ENCODE measurements at regions not wholly inside any gene's neighbourhood (a gene's known extent, or its start where the extent isn't known, plus 50 kb on each side); places are given as distances from the start of the nearest gene placed in this dataset.
"Not testable (repeated sequence)": the region's sequence is repeated elsewhere in the genome, so short reads cannot be mapped to it uniquely, and the experiment has no call there.

- H3K79me1 ChIP-seq (replicated peaks; ENCODE audit: low read length, poor library complexity, severe bottlenecking) = no peaks in the 10 kb centered on the region
- H3K27ac ChIP-seq (ENCODE audit: low read length, poor library complexity, severe bottlenecking) = no peak overlapping the region
- H3K4me3 ChIP-seq (ENCODE audit: insufficient read depth in 1 of 2, low read depth in 1 of 2, low read length in 2 of 2) = no peak overlapping the region
- no peak overlapping the region for H3K18ac ChIP-seq (ENCODE audit: low read depth in 1 of 2, low read length in 2 of 2)
- no peak overlapping the region for H3K23ac ChIP-seq (ENCODE audit: low read length in 2 of 2)
- no peak overlapping the region for H3K4me2 ChIP-seq (ENCODE audit: low read length, poor library complexity, severe bottlenecking)
- no peak overlapping the region for H2BK5ac ChIP-seq (ENCODE audit: low read depth, low read length, poor library complexity, severe bottlenecking)
- peaks cover 0 to 4% of the 10 kb centered on the region in 2 experiments for H3K27me3 ChIP-seq (ENCODE audit: control insufficient read depth in 1 of 2, insufficient read depth in 1 of 2, low read length in 2 of 2)
- H3K4ac ChIP-seq (ENCODE audit: low read depth in 1 of 2, low read length in 2 of 2) = peak overlapping the region in 1 of 2 experiments; percentile 56
- no peak overlapping the region for H3K14ac ChIP-seq (ENCODE audit: low read length in 2 of 2)
- H2BK15ac ChIP-seq (ENCODE audit: low read depth, poor library complexity, severe bottlenecking) = no peak overlapping the region
- no peaks in the 10 kb centered on the region for H3K36me3 ChIP-seq (ENCODE audit: control insufficient read depth in 1 of 2, insufficient read depth in 2 of 2, low read depth in 1 of 2, low read length in 2 of 2)
- H4K8ac ChIP-seq (ENCODE audit: low read length) = no peak overlapping the region
- H3K4me1 ChIP-seq (ENCODE audit: control insufficient read depth, insufficient read depth, low read depth, low read length) = peaks cover 6% of the 10 kb centered on the region
- peak overlapping the region in 1 of 2 experiments; percentile 49 for H2BK12ac ChIP-seq (ENCODE audit: low read length in 2 of 2)
- no CpG with 5 or more reads among the region's 1 CpG for WGBS
- H2AFZ ChIP-seq (ENCODE audit: low read depth, low read length) = no peak overlapping the region
- H4K91ac ChIP-seq (ENCODE audit: low read length) = no peak overlapping the region
- H2BK120ac ChIP-seq (ENCODE audit: low read depth, low read length) = no peak overlapping the region
- peaks cover 3% of the 10 kb centered on the region for H3K9me3 ChIP-seq (ENCODE audit: control insufficient read depth, low read length)
- no peak for DNase-seq
- H3K9ac ChIP-seq (ENCODE audit: low read length) = no peak overlapping the region
- no peak overlapping the region for H2AK5ac ChIP-seq (ENCODE audit: low read length, severe bottlenecking)
Measured at GRCh38 chr20:6662309-6662708, 105.2 kb upstream of the BMP2 start.

- Histone ChIP-seq H3K4me1 (ENCODE audit: control insufficient read depth, insufficient read depth, low read depth, low read length) (peaks cover 5% of the 10 kb centered on the region), H3K4ac (ENCODE audit: low read depth in 1 of 2, low read length in 2 of 2) (peak overlapping the region in 1 of 2 experiments; percentile 67), H2AK5ac (ENCODE audit: low read length, severe bottlenecking) (no peak overlapping the region), H2BK5ac (ENCODE audit: low read depth, low read length, poor library complexity, severe bottlenecking) (no peak overlapping the region), H4K8ac (ENCODE audit: low read length) (peak overlapping the region; percentile 43), H3K9me3 (ENCODE audit: control insufficient read depth, low read length) (peaks cover 3% of the 10 kb centered on the region), H3K27ac (ENCODE audit: low read length, poor library complexity, severe bottlenecking) (no peak overlapping the region), H2BK15ac (ENCODE audit: low read depth, poor library complexity, severe bottlenecking) (no peak overlapping the region), H3K18ac (ENCODE audit: low read depth in 1 of 2, low read length in 2 of 2) (peak overlapping the region; percentile 72 to 78), H3K23ac (ENCODE audit: low read length in 2 of 2) (no peak overlapping the region), H4K91ac (ENCODE audit: low read length) (peak overlapping the region; percentile 66), H2BK12ac (ENCODE audit: low read length in 2 of 2) (peak overlapping the region; percentile 3 to 42), H3K9ac (ENCODE audit: low read length) (no peak overlapping the region), H3K79me1 (replicated peaks; ENCODE audit: low read length, poor library complexity, severe bottlenecking) (no peaks in the 10 kb centered on the region), H3K14ac (ENCODE audit: low read length in 2 of 2) (no peak overlapping the region), H3K36me3 (ENCODE audit: control insufficient read depth in 1 of 2, insufficient read depth in 2 of 2, low read depth in 1 of 2, low read length in 2 of 2) (no peaks in the 10 kb centered on the region), H3K4me2 (ENCODE audit: low read length, poor library complexity, severe bottlenecking) (no peak overlapping the region), H2BK120ac (ENCODE audit: low read depth, low read length) (no peak overlapping the region), H3K4me3 (ENCODE audit: insufficient read depth in 1 of 2, low read depth in 1 of 2, low read length in 2 of 2) (no peak overlapping the region), H3K27me3 (ENCODE audit: control insufficient read depth in 1 of 2, insufficient read depth in 1 of 2, low read length in 2 of 2) (peaks cover 0 to 4% of the 10 kb centered on the region in 2 experiments), H2AFZ (ENCODE audit: low read depth, low read length) (no peak overlapping the region)
- no peak for DNase-seq
- WGBS = 87% methylated on average over 4 of the region's 5 CpGs
Measured at GRCh38 chr20:6660441-6660840, 107.0 kb upstream of the BMP2 start.

GRCh38 chr20:6658909-6659308 is 108.6 kb upstream of the BMP2 start:
- not testable (repeated sequence) for H3K27me3 ChIP-seq (ENCODE audit: control insufficient read depth in 1 of 2, insufficient read depth in 1 of 2, low read length in 2 of 2)

GRCh38 chr20:6657904-6658303 is 109.6 kb upstream of the BMP2 start:
- no peak overlapping the region for H2AFZ ChIP-seq (ENCODE audit: low read depth, low read length)
- H3K27ac ChIP-seq (ENCODE audit: low read length, poor library complexity, severe bottlenecking) = no peak overlapping the region
- no peak overlapping the region for H3K9ac ChIP-seq (ENCODE audit: low read length)
- no peaks in the 10 kb centered on the region for H3K36me3 ChIP-seq (ENCODE audit: control insufficient read depth in 1 of 2, insufficient read depth in 2 of 2, low read depth in 1 of 2, low read length in 2 of 2)
- no peak overlapping the region for H3K14ac ChIP-seq (ENCODE audit: low read length in 2 of 2)
- no peaks in the 10 kb centered on the region for H3K79me1 ChIP-seq (replicated peaks; ENCODE audit: low read length, poor library complexity, severe bottlenecking)
- no peak overlapping the region for H2BK120ac ChIP-seq (ENCODE audit: low read depth, low read length)
- H2BK12ac ChIP-seq (ENCODE audit: low read length in 2 of 2) = no peak overlapping the region
- no peak overlapping the region for H4K8ac ChIP-seq (ENCODE audit: low read length)
- peaks cover 0 to 4% of the 10 kb centered on the region in 2 experiments for H3K27me3 ChIP-seq (ENCODE audit: control insufficient read depth in 1 of 2, insufficient read depth in 1 of 2, low read length in 2 of 2)
- peaks cover 5% of the 10 kb centered on the region for H3K4me1 ChIP-seq (ENCODE audit: control insufficient read depth, insufficient read depth, low read depth, low read length)
- no peak overlapping the region for H2AK5ac ChIP-seq (ENCODE audit: low read length, severe bottlenecking)
- no peak overlapping the region for H3K18ac ChIP-seq (ENCODE audit: low read depth in 1 of 2, low read length in 2 of 2)
- WGBS = 100% methylated on average over 2 of the region's 2 CpGs
- H2BK5ac ChIP-seq (ENCODE audit: low read depth, low read length, poor library complexity, severe bottlenecking) = no peak overlapping the region
- H3K4me3 ChIP-seq (ENCODE audit: insufficient read depth in 1 of 2, low read depth in 1 of 2, low read length in 2 of 2) = no peak overlapping the region
- no peak for DNase-seq
- peaks cover 3% of the 10 kb centered on the region for H3K9me3 ChIP-seq (ENCODE audit: control insufficient read depth, low read length)
- no peak overlapping the region for H3K4me2 ChIP-seq (ENCODE audit: low read length, poor library complexity, severe bottlenecking)
- no peak overlapping the region for H2BK15ac ChIP-seq (ENCODE audit: low read depth, poor library complexity, severe bottlenecking)
- H4K91ac ChIP-seq (ENCODE audit: low read length) = no peak overlapping the region
- H3K23ac ChIP-seq (ENCODE audit: low read length in 2 of 2) = no peak overlapping the region
- H3K4ac ChIP-seq (ENCODE audit: low read depth in 1 of 2, low read length in 2 of 2) = no peak overlapping the region

More at GRCh38 chr20:6658909-6659308, 108.6 kb upstream of the BMP2 start:
- not testable (repeated sequence) for H3K4me1 ChIP-seq (ENCODE audit: control insufficient read depth, insufficient read depth, low read depth, low read length); H2BK12ac ChIP-seq (ENCODE audit: low read length in 2 of 2); H3K4ac ChIP-seq (ENCODE audit: low read depth in 1 of 2, low read length in 2 of 2); H3K9me3 ChIP-seq (ENCODE audit: control insufficient read depth, low read length); H3K18ac ChIP-seq (ENCODE audit: low read depth in 1 of 2, low read length in 2 of 2); H2BK15ac ChIP-seq (ENCODE audit: low read depth, poor library complexity, severe bottlenecking); H2AK5ac ChIP-seq (ENCODE audit: low read length, severe bottlenecking); H2BK5ac ChIP-seq (ENCODE audit: low read depth, low read length, poor library complexity, severe bottlenecking); H2BK120ac ChIP-seq (ENCODE audit: low read depth, low read length); H3K9ac ChIP-seq (ENCODE audit: low read length); H2AFZ ChIP-seq (ENCODE audit: low read depth, low read length); H3K36me3 ChIP-seq (ENCODE audit: control insufficient read depth in 1 of 2, insufficient read depth in 2 of 2, low read depth in 1 of 2, low read length in 2 of 2); DNase-seq; H3K14ac ChIP-seq (ENCODE audit: low read length in 2 of 2); H3K79me1 ChIP-seq (replicated peaks; ENCODE audit: low read length, poor library complexity, severe bottlenecking); H4K91ac ChIP-seq (ENCODE audit: low read length); H3K4me3 ChIP-seq (ENCODE audit: insufficient read depth in 1 of 2, low read depth in 1 of 2, low read length in 2 of 2); H3K27ac ChIP-seq (ENCODE audit: low read length, poor library complexity, severe bottlenecking); H3K4me2 ChIP-seq (ENCODE audit: low read length, poor library complexity, severe bottlenecking); H3K23ac ChIP-seq (ENCODE audit: low read length in 2 of 2); H4K8ac ChIP-seq (ENCODE audit: low read length)
- WGBS = 97% methylated on average over 4 of the region's 8 CpGs
